GM18498 (cell line): ENCODE measurements at regions not wholly inside any gene's neighbourhood (a gene's known extent, or its start where the extent isn't known, plus 50 kb on each side); places are given as distances from the start of the nearest gene placed in this dataset.
"Not testable (repeated sequence)": the region's sequence is repeated elsewhere in the genome, so short reads cannot be mapped to it uniquely, and the experiment has no call there.

Source experiments
- ATAC-seq: cut with Tn5 transposase; IDR thresholded peaks from one replicate; pipeline ENCODE4 v1.9.1; 2021; ENCODE audit warnings: mild to moderate bottlenecking, moderate library complexity; ENCODE audit not compliant: unreplicated experiment

DNA sequence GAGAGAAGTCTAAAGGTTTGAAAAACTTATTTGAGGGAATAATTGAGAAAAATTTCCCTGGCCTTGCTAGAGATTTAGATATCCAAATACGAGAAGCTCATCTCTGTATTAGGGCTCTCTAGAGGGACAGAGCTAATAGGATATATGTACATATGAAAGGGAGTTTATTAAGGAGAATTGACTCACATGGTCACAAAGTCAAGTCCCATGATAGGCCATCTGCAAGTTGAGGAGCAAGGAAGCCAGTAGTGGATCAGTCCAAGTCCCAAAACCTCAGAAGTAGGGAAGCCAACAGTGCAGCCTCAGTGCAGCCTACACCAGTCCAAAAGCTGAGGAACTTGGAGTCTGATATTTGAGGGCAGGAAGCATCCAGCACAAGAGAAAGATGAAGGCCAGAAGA, 126.7 kb downstream of the PJA2 start:
- ATAC-seq, result not testable (repeated sequence)

GRCh38 chr5:109281136-109281690, 128.6 kb downstream of the PJA2 start:
- ATAC-seq, result no peak

DNA sequence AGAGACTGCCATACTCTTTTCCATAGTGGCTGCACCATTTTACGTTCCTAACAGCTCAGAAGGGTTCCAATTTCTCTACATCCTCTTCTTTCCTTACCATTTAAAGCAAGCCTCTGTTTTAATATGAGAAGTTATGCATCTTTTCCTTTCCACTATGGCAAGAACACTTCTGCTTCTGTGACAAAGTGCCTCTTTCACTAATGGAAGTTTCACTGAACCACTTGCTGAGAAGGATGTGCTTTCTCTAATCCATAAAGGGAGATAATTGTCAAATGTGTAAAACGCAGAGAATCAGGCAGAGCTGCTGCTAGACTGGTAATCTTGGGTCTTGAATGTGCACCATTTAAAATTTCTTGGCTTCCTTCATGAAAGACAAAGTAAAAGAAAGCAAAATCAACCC, 131.6 kb downstream of the PJA2 start:
- ATAC-seq, result no peak

- ATAC-seq, result no peak
Measured at GRCh38 chr5:109275919-109276318, 133.9 kb downstream of the PJA2 start.

- ATAC-seq, result no peak
Measured at GRCh38 chr5:109273594-109273993, 136.2 kb downstream of the PJA2 start.

- no peak for ATAC-seq
Measured at GRCh38 chr5:109267283-109267682, 142.5 kb downstream of the PJA2 start.

- ATAC-seq, result no peak
Measured at GRCh38 chr5:109258755-109259154, 151.0 kb downstream of the PJA2 start.

GRCh38 chr5:109256486-109256885, 153.3 kb downstream of the PJA2 start:
- no peak for ATAC-seq

DNA sequence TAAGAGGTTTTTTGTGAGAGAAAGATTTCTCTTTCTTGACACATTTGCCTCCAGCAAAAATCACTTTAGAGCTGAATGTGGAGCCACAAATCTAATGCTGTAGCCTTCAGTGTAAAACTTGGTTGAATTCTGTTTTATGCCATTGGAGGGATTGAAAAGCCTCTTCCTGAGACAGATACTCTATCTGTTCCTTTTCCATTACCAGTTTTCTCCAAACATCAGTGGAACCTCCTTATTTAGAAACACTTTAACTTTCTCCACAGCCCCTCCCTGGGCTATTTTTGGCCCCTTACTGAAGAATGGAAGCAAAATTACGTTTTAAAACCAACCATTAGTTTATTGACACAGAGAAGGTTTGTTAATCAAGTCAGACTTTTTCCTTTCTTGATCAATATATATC, 155.3 kb downstream of the PJA2 start:
- no peak for ATAC-seq

GRCh38 chr5:109253262-109253661, 156.5 kb downstream of the PJA2 start:
- ATAC-seq, result no peak

- no peak for ATAC-seq
Measured at GRCh38 chr5:109252731-109253130, 157.0 kb downstream of the PJA2 start.

DNA sequence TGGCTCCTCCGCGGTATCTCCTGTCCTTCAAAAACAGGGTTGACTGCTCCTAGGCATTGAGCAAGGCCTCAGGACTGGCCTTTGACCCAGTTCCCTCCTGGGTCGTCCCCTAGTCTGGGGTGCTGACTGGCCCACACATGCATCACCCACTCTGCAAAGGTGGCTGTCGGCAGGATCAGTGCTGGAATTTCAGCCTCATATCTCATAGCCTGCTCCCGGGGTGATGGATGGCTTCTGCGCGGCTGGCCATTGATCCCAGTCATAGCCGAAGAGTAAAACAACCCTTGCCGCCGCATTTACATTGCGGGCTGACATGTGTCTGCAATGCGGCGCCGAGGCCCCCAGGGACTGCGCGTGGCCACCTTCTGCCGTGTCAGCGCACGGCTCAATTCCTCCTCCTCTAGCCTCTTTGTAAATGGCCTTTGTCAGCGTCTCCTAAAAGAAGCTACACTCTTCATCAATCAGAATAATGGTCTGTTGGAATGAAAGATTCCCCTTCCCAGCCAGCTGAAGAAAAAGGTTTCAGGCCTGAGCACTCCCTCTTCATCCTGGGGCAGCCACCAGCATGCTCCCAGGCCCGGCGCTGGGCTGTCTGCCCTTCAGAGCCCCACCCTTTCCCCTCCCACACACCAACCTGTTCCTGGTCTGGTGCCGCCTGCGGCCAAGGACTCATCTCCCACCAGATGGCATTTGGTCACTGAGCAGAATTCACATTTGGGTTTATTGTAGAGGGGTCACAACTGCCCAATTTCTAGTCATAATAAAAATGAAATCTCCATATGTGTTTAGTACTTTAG, 159.0 kb downstream of the PJA2 start:
- ATAC-seq, result no peak

DNA sequence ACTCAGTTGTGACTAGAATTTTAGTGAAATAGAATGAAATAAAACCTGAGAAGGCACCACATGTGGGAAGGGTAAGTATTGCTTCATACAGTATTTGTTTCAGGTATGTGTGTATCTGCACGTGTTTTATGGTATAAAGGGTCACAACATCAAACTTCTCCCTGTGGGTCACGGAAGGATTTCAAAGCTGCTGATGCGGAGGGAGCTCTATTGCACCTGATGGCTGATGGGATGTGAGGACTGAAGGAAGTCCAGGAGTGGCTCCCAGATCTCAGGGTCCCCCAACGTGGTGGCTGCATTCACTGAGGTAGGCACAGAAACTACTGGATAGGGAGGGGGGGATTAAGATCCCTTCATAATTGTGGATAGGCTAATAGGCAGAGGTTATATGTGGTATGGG, 159.7 kb downstream of the PJA2 start:
- no peak for ATAC-seq

GRCh38 chr5:109249126-109249525, 160.6 kb downstream of the PJA2 start:
- ATAC-seq, result no peak

GRCh38 chr5:109247986-109248385, 161.8 kb downstream of the PJA2 start:
- ATAC-seq, result peak; percentile 94

DNA sequence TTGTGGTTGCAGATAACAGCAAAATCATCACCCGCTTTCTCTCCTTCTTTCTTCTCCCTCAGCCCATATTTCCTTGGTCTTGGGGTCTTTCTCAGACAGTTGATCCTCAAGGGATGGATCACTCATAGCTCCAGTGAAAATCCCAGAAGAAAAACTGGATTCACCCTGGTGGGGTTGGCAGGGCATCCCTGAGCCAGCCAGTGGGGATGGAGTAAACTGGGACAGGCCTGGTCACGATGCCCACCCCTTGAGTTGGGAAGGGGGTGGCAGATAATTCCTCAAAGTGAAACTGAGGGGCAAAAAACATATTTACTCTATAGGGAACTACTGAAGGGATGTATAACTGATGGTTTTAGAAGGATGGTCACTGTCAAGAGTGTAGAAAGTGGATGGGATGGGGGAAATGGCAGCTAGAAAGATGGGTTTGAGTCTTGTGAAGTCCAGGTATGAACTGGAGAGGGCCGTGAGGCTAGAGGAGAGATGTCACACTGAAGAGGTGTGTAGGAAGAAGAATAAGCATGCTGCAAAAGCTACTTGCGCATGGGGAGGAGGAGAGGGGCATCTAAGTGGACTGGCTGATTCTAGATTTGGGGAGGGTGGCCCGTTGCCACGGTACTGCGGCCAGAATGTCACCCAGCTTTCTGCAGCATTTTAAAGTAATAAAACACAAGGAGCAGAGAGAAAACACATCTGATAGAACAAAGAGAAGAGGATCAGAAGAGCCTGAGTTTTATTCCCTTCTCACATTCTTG, 162.8 kb downstream of the PJA2 start:
- no peak for ATAC-seq
